Activated T-cell treated with anti-CD3 and anti-CD28 coated beads for 1 hour (primary cell): ENCODE measurements at regions not wholly inside any gene's neighbourhood (a gene's known extent, or its start where the extent isn't known, plus 50 kb on each side); places are given as distances from the start of the nearest gene placed in this dataset.
"Not testable (repeated sequence)": the region's sequence is repeated elsewhere in the genome, so short reads cannot be mapped to it uniquely, and the experiment has no call there.

Experiments
- DNase-seq: peaks from one replicate; pipeline ENCODE4 v3.0.0-alpha.2; 2020; ENCODE audit warnings: low read depth

GRCh38 chr3:101996832-101997231, 147.5 kb downstream of the NFKBIZ start:
- DNase-seq = no peak

- DNase-seq = no peak
Measured at GRCh38 chr3:101998256-101998926, 149.1 kb downstream of the NFKBIZ start.

DNA sequence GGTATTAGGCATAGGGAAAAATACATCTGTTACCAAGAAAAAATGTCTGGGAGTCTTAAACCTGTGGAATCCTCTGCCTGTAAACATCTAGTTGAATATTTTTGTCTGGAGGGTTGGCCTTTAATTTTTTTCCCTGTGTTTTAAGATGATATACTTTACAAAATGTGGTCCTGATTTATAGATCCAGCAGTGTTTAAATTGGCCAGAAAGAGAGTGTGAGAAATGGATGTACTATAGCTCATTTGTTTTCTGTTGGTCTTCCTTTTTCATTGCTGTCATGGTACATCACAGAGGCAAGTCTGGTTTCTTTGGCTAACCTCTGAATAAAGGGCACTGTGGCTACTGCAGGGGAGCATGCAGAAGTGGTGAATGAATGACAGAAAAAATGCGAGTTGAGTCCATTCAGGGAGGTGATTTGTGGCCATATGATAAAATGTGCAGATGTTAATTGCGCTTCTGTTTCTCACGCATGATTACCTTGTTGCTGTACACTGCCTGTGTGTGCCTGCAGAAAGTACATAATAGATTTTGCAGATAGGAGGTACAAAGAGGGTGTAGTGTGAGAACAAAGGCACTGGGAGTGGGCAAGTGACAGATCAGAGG, 150.0 kb downstream of the NFKBIZ start:
- no peak for DNase-seq

DNA sequence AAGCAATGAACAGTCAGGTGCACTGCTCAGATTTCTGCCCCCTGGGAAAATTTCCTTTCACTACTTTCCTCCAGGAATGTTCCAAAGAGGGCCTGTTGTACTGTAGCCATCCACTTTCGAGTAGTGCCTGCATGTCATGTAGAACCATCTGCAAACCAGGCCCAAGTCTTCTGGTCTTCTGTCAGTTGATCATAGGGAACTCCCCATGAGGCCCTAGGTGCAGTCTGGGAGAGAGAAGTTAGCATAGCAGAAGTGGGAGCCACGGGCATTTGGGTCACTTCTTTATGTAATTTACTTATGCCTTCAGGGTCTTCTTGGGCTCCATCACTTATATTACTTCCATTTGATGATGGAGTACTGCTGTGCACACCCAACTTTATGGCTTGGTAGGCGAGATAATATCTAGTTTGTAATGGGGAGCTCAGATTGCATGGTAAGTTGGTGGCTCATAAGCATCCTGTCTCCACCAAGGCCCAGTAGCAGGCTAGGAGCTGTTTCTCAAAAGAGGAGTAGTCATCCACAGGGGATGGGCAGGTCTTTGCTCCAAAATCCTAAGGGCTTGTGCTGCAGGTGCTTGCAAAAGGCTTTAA, 151.4 kb downstream of the NFKBIZ start:
- DNase-seq = no peak

- DNase-seq = no peak
Measured at GRCh38 chr3:102002056-102002455, 152.7 kb downstream of the NFKBIZ start.

DNA sequence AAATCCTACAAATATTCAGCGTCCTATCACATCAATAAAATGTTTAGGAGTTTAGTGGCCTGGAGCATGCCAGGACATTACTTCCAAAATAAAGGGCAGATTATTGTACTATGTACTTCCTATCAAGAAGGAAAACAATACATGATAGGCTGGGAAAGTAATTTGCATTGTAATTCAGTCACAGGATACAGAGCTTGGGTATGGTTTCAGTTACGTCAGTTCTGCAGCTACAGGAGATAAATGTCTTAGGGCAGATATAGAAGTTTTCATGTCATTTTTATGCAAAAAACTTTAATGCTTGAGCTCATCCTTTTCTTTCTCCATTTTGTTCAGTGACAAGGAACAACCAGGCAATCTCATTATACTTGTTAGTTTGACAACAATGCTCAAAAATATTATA, 155.2 kb downstream of the NFKBIZ start:
- DNase-seq = no peak

- DNase-seq = no peak
Measured at GRCh38 chr3:102005551-102005950, 156.2 kb downstream of the NFKBIZ start.

- DNase-seq = no peak
Measured at GRCh38 chr3:102006812-102007485, 157.6 kb downstream of the NFKBIZ start.

GRCh38 chr3:102008436-102008835, 159.1 kb downstream of the NFKBIZ start:
- DNase-seq = not testable (repeated sequence)

- no peak for DNase-seq
Measured at GRCh38 chr3:102016417-102016816, 167.1 kb downstream of the NFKBIZ start.

DNA sequence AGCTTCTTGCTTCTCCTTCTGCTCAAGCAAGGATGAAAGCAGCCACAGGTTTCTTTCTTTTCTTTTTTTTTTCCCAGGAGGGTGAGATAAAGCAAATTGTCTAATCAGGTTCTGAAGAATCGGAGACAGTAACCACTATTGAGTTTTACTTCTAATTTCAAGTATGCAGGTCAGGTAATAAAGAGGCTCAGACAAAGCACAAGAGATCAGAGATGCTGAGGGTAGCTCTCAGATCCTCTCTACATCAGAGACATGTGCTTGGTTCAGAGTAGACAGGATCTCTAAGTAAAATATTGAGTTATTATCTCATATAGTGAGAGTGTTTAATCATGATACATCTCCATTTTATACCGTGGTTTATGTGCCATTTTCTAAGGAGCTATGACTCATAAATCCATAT, 168.5 kb downstream of the NFKBIZ start:
- no peak for DNase-seq

GRCh38 chr3:102018551-102018950, 169.2 kb downstream of the NFKBIZ start:
- DNase-seq = no peak

- no peak for DNase-seq
Measured at GRCh38 chr3:102020735-102021134, 171.4 kb downstream of the NFKBIZ start.

DNA sequence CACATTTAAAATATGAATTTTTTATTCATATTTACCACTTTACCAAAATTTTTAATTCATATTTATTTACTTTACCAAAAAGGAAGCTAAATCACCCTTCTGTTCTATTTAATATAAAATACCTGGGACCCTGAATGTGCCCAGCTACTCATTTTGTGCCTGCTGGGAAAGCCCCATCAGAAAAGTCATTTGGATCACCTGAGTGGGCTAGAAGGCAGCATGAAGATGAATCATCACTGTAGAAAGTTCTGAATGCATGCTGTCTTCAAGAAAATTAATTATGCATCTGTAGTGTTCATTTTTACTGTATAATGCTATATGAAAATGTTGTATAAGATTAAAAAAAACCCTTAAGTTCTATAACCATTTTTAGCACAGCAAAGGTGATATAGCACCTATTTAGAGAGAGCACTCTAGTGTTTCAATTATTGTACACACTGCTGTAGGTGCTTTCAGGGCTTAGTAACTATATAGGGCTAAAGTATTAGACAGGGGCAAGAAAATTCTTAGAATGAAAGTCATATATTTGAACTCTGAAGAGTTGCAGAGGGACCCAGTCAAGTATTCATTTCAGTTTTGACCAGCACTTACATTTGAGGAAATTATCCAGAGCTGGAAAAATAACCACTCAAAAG, 175.1 kb downstream of the NFKBIZ start:
- DNase-seq = no peak

GRCh38 chr3:102025606-102026270, 176.4 kb downstream of the NFKBIZ start:
- no peak for DNase-seq

GRCh38 chr3:102026656-102027055, 177.3 kb downstream of the NFKBIZ start:
- DNase-seq = no peak

- DNase-seq = no peak
Measured at GRCh38 chr3:102030661-102031060, 181.3 kb downstream of the NFKBIZ start.

DNA sequence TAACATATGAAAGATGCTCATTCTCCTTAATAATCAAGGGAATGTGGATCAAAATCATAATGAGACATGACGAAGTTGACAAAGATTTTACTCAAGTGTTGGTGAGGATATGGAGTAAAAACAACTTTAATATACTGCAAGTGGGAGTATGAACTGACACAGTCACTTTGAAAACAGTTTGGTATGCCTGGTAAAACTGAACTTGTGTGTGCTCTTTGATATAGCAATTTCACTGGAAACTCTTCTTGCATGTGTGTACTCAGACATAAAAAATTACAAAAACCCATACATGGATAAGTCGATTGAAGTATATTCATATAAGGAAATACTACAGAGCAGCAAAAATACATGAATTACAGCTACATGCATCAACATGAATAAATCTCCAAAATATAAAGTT, 182.5 kb downstream of the NFKBIZ start:
- no peak for DNase-seq

DNA sequence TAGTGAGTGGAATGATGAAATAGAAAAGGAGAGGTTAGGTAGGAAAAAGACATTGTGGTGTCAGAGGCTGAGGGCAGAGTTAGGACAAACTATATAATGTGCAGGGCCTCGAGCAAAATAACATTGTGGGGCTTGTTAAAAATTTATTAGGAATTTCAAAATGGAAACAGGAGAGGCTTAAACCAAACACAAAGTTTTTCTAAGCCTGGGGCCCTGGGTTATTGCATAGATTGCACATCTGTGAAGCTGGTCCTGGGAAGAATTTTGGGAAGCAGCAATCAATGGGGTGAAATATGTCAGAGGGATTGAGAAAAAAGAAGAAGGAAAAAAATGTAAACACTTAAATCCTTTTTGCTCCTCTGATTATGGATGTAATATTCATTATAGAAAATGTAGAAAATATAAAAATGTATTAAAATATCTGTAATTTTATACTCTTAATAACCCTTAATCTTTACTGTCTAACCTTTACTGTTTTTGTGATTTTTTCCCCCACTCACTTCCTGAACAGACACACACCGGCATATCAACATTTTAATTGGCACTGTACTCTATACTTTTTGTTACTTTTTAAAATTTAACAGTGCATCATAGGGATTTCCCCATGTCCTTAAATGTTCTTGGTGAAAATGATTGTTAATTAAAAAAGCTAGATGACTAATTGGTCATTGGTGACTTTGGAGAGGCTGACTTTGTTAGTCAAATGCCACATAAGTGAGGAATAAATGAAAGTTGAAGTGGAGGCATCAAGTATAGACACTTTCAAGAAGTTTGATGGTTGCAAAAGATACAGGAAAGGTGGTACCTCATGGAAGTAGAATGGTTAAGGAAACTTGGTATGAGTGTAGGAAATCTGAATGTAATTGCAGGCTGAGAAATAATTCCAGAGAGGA, 183.4 kb downstream of the NFKBIZ start:
- no peak for DNase-seq

GRCh38 chr3:102034639-102035451, 185.5 kb downstream of the NFKBIZ start:
- DNase-seq = no peak
